Renal cortical epithelial cell (primary cell): ENCODE measurements at regions not wholly inside any gene's neighbourhood (a gene's known extent, or its start where the extent isn't known, plus 50 kb on each side); places are given as distances from the start of the nearest gene placed in this dataset.
"Not testable (repeated sequence)": the region's sequence is repeated elsewhere in the genome, so short reads cannot be mapped to it uniquely, and the experiment has no call there.

Source experiments
- DNase-seq: peaks from one replicate; pipeline ENCODE4 v3.0.0-alpha.2; 2011; ENCODE audit warnings: low read depth

DNA sequence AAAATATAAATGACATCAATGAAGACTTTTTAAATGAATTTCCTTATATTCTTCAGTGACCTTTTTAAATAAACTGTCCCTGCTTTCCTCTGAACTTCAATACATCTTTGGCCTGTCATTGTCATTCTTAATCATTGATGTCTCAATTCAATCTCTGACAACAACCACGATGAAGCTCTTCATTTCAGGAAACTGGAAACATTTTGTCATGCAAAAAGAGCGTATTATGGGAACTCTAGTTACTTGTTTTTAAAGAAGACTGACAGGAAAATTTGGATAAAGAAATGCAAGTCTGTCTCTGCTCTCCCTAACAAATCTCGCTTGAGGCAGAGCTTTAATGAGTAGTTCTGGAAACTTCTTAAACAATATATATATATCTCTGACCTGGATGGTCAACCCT is 535.8 kb upstream of the ADGRL2 start:
- no peak for DNase-seq

DNA sequence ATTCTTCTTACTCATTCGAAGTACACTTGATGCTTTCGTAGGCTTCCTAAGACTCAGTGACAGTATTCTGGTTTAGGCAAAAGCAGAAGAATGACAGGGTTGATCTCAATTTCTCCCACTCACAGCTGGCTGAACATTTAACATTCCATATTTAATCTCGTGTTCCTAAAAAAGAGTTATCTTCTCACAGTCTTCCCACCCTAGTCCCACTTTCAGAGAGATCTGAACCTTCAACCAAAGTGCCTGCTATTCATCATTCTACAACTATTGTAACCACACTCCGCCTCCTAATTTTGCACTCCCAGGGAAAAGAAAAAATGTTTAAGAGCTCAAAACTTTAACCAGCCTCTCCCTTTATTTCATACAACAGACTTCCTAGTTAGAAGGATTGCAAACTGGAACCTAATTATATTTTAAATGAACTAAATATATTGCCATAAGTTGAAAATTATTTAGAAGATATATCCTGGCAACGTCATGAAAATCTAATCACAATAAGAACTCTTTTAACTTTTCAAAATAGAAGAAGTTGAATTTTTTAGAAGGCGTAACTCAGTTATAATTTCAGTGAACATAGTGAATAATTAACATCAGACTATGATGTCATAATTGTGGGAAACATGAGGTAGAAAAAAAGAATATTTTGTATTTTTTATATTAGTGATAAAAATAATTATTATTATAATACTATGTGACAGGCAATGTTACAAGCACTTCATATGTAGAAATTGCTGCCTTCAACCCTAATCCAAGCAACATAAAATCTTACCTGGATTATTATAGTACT is 540.9 kb upstream of the ADGRL2 start:
- no peak for DNase-seq

DNA sequence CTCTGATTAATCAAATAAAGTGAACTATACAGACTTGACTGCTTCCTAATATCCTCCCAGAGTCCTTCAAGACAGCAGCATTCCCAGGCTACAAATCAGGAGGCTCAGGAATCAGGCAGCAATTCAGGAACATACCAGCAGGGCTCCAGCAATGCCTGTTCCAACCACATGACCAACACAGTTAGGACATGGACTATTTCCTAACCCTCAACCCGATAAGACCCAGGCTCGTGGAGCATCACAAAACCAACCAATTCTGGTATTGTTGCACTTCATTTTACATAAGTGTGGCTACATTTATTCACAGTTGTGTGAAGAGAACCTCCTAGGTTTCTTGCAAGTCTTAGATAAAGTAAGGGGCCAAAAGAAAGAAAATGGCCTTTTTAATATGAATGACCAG is 546.2 kb upstream of the ADGRL2 start:
- no peak for DNase-seq

DNA sequence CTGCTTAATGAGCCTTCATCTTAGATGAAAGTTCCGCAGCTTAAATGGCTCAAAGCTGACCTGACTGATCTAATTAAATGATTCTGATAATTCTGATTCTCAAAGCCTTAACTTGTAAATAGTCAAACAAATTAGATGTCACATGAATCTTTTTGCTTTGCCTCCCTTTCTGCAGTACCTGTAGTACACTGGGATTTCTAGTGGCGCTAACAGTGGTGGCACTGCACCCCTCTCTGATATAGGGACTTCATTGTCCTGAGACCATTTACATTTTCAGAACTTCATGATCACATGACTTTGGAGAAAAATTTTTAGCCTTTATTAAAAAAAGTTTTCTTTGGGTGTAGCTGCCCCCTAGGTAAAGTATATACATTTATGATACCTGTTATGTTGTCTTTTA is 546.7 kb upstream of the ADGRL2 start:
- DNase-seq, result no peak

DNA sequence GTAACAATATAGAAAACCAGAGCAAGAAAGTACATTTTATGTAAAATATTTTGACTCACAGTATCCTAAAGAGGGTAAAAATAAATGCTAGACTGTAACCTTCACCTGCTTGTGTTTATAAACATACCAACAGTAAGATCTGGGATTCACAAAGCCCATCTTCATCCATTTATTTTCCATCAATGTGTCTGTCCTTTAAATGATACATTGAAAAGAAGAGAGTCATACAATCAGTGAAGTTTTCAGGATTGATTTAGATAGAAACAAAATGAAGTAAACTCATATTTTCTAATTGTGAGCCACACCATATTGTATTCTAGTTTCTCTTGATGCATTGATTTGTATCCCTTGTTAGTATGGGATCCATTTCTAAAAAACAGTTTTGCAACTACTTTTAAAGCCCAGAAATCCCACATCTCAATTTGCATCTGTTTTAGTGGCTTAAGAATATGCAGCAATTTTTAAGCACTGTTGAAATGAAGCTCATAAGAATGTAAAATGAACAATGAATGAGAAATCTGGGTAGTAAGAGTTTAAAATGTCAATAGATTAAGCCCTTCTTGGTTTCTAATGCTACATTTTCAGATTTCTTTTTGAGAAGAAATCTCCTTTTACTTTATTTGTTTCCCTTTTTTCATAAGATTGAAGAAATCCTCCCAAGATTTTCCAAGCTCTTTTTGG is 548.1 kb upstream of the ADGRL2 start:
- DNase-seq, result no peak

DNA sequence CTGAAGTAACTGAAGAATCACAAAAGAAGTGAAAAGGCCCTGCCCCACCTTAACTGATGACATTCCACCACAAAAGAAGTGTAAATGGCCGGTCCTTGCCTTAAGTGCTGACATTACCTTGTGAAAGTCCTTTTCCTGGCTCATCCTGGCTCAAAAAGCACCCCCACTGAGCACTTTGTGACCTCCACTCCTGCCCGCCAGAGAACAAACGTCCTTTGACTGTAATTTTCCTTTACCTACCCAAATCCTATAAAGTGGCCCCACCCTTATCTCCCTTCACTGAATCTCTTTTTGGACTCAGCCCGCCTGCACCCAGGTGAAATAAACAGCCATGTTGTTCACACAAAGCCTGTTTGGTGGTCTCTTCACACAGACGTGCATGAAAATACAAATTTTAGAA is 549.9 kb upstream of the ADGRL2 start:
- not testable (repeated sequence) for DNase-seq

DNA sequence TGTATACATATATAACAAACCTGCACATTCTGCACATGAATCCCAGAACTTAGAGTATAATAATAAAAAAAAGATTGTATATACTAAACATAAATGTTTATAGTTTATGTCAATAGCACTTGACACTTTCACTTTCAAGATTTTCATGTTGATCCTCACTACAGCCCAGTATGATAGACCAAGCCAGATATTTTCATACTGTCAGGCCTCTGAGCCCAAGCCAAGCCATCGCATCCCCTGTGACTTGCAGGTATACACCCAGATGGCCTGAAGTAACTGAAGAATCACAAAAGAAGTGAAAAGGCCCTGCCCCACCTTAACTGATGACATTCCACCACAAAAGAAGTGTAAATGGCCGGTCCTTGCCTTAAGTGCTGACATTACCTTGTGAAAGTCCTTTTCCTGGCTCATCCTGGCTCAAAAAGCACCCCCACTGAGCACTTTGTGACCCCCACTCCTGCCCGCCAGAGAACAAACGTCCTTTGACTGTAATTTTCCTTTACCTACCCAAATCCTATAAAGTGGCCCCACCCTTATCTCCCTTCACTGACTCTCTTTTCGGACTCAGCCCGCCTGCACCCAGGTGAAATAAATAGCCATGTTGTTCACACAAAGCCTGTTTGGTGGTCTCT is 555.5 kb upstream of the ADGRL2 start:
- DNase-seq, result not testable (repeated sequence)

DNA sequence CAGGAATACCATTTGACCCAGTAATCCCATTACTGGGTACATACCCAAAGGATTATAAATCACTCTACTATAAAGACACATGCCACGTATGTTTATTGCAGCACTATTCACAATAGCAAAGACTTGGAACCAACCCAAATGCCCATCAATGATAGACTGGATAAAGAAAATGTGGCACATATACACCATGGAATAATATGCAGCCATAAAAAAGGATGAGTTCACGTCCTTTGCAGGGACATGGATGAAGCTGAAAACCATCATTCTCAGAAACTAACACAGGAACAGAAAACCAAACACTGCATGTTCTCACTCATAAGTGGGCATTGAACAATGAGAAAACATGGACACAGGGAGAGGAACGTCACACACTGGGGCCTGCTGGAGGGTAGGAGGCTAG is 556.1 kb upstream of the ADGRL2 start:
- not testable (repeated sequence) for DNase-seq

DNA sequence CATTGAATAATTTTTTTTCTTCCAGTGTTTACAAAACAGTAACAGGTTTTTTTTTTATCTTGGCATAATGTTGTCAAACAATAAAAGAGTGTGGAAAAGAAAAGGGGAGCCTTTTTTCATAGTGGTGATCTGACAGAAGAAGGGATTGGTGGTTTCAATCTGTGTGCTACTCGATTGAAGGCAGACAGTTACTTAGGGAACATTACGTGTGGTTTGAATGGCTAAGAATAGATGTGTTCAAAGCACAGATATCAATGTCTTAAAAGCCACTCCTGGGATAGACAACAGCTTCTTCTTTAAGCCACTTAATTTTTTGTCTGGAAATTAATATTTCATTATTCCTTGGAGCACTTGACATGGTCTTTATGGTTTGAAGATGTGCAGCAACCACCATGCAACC is 558.6 kb upstream of the ADGRL2 start:
- DNase-seq, result no peak

DNA sequence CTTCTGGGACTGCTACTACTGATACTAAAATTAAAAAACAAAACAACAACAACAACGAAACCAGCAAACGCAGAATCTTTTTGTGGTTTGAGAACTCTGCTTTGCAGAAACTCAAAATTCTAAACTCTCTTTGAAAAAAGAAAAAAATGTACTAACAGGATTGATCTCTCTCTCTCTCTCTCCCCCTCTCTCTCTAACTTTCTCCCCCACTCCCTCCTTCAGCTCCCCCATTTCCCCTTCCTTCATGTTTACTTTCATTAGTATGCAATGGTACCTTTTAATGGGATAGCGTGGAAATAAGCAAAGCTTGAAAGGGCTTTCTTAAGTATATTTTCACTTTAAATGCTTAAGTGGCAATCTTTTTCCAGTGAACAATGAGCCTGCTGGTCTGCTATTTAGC is 562.6 kb upstream of the ADGRL2 start:
- DNase-seq, result no peak

DNA sequence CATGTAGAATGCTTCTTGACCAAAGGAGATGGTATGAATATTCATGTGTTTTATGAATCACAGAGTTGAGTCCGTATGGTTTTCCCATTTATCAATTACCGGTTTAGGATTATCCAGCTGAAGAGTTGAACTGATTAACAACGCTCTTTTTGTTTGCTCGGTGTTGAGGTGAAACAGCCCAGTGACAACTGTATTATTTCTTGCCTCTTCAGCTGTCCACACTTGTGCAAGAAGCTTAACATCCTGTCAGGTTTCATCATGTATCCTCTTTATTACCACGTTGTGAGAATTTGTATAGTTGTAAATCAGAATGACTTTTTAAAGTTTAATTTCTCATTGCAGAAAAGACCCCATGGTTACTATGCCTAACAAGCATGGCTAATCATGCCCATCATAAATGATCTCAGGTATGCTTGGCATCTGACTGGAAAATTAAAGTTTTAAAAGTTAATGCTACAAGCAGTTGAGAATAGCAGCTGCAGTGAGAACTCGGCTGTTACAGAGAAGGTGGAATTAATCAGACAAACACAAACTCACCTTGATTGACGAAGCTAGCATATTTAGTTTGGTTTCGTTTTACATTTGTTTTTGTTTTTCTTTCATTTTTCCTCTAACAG is 563.2 kb upstream of the ADGRL2 start:
- peak; percentile 67 for DNase-seq

DNA sequence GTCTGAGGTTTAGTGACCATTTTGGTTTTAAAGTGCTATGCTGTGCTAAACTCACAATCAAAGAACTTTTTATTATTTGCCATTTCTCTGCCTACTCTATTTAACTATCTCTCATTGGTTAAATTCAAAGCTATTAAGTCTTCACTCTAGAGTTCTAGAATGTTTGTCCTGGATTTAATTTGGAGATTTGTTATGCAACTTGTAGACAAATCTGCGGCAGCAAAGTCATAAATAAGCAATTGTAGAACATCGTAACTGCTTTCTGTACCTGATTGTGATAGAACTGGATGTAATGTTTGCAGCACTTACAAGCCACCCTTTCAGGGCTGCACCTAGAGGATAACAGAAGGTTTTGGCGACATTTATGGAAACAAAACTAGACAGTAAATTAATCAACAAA is 566.5 kb upstream of the ADGRL2 start:
- DNase-seq, result no peak

DNA sequence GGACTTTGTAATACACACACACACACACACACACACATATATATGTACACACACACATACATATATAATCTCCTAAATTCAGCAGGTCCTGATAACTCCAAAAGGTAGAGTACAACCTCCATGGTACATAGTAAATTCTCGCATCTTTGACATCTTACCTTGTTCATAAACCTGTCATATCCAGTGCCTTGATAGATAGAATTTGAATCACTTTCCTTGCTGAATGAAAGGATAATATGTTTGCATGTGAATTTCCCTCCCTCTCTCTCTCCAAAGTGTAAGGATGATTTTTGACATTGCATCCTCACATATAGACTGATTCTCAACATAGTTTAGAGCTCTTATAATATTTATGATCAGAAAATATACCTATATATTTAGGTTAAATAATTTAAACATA is 567.1 kb upstream of the ADGRL2 start:
- no peak for DNase-seq

DNA sequence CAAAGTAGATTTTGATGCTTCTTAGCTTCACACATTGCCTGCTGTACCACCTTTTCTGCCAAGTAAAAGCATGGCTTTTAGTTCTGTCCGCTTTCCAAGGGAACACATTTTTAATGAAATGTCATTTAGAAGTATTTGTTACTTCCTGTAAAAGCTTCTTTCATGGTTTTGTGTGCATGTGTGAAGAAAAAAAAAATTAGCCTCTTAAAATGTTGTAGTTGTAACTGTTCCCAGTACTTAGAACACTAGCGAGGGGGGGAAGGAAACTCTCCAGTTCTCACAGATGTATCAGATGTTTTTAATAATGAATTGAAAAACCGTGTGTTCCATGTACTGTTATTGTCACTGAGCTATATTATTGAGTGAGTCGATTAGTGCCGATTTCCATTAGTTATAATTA is 568.3 kb upstream of the ADGRL2 start:
- DNase-seq, result no peak

DNA sequence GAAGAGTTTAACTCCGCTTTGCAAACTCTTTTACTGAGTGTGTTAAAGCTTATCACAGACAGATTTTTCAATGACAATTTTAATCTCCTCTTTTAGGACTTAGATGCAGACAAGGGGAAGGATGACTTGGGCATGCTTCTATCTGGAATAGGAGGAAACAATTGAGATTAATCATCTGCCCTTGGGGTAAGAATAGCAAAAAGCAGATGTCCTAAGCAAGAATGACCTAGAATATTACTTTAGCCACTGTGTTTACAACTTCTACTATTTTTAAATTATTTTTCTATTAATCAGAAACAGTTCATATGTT is 569.0 kb upstream of the ADGRL2 start:
- DNase-seq, result no peak

DNA sequence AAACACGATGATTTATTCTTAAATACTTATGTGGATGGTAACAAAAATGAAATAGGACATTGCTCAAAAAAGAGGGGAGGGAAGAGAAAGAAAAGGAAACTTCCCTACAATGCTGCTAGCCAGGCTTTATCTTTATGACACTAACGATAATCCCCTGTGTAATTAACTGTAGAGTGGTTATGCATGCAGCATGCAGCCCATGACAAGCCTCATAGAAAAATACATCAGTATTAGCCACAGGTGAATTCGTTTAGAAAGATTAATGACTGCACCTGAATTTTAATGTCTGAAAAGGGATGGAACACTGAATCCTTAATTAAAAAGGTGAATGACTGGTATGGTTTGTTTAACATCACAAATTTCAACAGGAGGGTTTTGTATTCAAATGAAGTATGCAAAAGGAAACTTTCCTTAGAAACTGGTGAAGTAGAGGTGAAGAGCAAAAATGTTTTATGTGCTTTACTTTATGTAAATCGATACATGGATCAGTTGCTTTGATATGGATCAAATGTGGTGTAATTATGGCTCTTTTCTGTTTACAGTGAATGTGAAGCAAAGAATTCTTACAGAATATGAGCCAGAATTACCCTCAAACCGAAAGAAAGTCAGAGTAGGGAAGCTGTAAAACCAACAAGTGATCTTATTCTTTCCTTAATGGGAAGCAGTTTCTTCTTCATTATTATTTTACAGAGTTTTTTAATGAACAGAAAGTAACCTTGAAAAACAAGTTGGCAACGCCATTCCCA is 569.6 kb upstream of the ADGRL2 start:
- no peak for DNase-seq

DNA sequence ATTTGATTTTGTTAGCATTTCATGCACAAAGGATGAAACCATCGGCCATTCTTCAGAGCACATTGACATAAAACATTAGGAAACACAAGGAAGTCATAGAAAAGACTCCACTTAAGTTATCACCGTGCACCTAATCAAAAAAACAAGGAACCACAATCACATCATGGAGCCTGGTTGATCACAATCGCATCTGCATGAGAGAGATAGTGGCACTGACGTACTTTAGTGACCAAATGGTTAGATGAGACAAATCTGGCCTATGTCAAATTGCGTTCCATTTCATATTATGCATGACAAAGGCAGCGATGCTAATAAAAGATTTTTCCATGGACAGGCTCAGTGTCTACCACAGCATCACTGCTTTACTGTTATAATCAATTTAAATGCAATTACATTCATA is 571.8 kb upstream of the ADGRL2 start:
- no peak for DNase-seq

DNA sequence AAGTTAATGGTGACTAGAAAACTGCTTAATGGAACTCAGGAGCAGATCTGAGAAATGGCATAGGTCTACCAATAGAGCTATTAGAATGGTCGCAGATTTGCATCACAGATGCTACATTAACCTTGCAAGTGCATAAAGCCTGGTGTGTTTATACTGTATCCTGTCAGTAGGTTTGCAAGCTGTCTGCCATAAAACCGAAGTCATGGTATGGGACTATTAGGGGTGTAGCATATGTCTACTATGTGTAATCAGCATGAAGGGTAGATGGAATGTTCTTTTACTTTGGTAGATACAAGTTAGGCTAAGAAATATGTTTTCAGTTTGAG is 574.2 kb upstream of the ADGRL2 start:
- no peak for DNase-seq

DNA sequence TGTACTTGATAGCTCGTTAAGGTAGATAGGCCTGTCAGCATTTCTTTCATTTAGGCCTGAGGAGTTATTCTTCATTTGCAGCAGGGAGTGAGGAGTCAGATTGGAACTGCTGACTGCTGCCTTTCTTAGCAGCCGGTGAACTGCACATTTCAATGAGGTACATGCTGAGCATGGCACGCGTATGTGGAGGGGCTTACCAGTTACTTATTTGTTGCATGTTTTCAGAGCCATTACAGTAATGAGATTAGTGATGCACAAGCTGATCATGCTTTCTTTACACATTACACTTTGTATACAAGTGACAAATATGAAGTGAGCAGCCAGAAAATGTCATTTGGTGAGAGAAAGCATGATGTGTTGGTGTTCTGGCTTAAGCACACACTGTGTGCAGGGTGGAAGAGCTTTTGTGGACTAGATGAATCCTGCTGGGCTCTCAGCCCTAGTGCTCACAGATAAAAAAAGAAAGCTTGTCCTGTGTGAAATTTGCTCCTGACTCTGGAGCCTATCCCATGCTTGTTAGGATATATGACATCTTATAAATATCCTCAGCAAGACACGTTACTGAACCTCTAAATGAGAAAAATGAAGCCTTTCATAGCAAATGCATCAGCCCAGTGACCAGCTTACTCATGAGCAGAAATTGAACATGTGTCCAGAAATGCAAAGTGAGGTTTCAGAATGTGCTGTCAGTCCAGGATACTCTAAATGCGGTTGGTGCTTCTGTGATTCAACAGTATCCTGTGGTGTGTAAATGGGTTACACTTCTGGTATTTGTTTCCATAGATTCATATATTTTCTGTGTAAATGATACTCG is 574.7 kb upstream of the ADGRL2 start:
- DNase-seq, result no peak

DNA sequence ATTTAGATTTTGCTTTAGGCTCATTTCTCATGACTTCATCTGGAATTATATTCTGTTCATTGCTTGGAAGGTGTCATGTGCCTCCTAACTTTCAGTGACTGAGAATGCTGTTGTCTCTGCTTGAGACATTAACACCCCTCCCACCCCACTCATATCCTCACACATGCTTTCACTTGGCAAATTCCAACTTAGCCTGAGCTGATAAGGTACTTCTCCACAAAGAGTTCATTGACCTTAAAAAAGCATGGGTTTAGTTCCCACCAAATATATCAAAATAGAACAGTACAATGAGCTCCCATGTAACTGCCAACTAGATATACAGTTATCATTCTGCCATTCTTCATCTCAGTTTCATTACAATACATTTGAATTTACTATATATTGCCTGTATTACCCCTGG is 576.5 kb upstream of the ADGRL2 start:
- no peak for DNase-seq

DNA sequence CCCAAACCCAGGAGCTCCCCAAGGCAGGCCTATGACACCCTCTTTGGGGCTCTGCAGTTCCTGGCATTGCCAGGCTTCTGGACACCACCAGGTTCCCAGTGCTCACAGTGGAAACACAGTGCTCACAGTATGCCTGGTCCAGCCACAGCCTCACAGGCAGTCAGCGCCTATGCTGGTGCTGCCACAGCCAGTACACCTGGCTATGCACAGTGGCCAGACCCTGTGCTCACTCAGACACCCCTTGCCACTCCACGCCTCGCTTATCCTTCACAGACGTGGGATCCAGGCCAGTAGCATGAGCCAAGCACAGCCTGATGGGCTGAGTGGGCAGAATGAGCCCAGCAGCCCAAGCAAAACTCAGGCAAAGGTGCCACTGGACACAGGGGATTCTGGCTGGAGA is 579.2 kb upstream of the ADGRL2 start:
- no peak for DNase-seq
